ENCODE measurements at regions not wholly inside any gene's neighbourhood (a gene's known extent, or its start where the extent isn't known, plus 50 kb on each side); places are given as distances from the start of the nearest gene placed in this dataset.

GRCh38 chr7:52261057-52261456, 774.4 kb upstream of the POM121L12 start:
- dilution Hi-C loops (cut with HindIII; ENCODE audit: low sequenced_read_pairs, unreplicated experiment) (no loop called here), intact Hi-C loops (cut with micrococcal nuclease) (no loop called here), in situ Hi-C loops (cut with MboI; ENCODE audit: low sequenced_read_pairs) (no loop called here)
- no peak overlapping the region for H3K4me3 ChIP-seq (ENCODE audit: insufficient read depth, low read depth, low read length)
- H2AK5ac ChIP-seq (ENCODE audit: low read depth, low read length): no peak overlapping the region
- H4K20me1 ChIP-seq (ENCODE audit: insufficient read depth, low read length): no peaks in the 10 kb centered on the region
- H3K18ac ChIP-seq (ENCODE audit: low read depth, low read length): no peak overlapping the region
- no peaks in the 10 kb centered on the region for H3K9me1 ChIP-seq (ENCODE audit: insufficient read depth, low read length)
- H3K4me2 ChIP-seq (ENCODE audit: low read depth, low read length): no peak overlapping the region
- H2BK5ac ChIP-seq (ENCODE audit: low read depth, low read length, poor library complexity, severe bottlenecking): no peak overlapping the region
- no peaks in the 10 kb centered on the region for H3K36me3 ChIP-seq (ENCODE audit: control insufficient read depth, insufficient read depth, low read length)
- H2BK120ac ChIP-seq (ENCODE audit: low read depth, low read length): no peak overlapping the region
- no peak overlapping the region for H2BK15ac ChIP-seq (ENCODE audit: low read depth, low read length)
- no peaks in the 10 kb centered on the region for H3K27me3 ChIP-seq (ENCODE audit: control insufficient read depth, insufficient read depth, low read length)
- no peaks in the 10 kb centered on the region for H3K79me1 ChIP-seq (ENCODE audit: low read depth in 1 of 2, low read length in 2 of 2)
- no peak overlapping the region for H3K56ac ChIP-seq (ENCODE audit: extremely low read depth, insufficient read depth, low read length)
- H4K8ac ChIP-seq (ENCODE audit: low read depth in 2 of 2, low read length in 2 of 2): no peak overlapping the region
- H2AK9ac ChIP-seq (replicated peaks; ENCODE audit: low read depth, low read length, poor library complexity): no peak overlapping the region
- DNase-seq (no peak), ATAC-seq (ENCODE audit: low read depth) (no peak)
- H4K91ac ChIP-seq (ENCODE audit: insufficient read depth, low read depth, low read length): no peak overlapping the region
- no peak overlapping the region for H4K5ac ChIP-seq (ENCODE audit: low read depth, low read length)
- H3K4me1 ChIP-seq (ENCODE audit: control insufficient read depth, insufficient read depth, low read length): no peaks in the 10 kb centered on the region
- peaks cover 14% of the 10 kb centered on the region; the same call in 1 of the 2 replicates for H3K9me3 ChIP-seq (ENCODE audit: control insufficient read depth, insufficient read depth, low read length)
- POLR2A ChIA-PET (ENCODE audit: unreplicated experiment): no interaction called here
- no peak overlapping the region for H3K27ac ChIP-seq (ENCODE audit: insufficient read depth, low read length)
- TF ChIP-seq CHD1 (IDR thresholded peaks at IDR 0.05; ENCODE audit: low read depth, low read length) (no peak), MXI1 (IDR thresholded peaks at IDR 0.05; ENCODE audit: borderline replicate concordance, low read depth, low read length) (no peak), RAD21 (IDR thresholded peaks at IDR 0.05; ENCODE audit: low read length) (no peak), RCOR1 (IDR thresholded peaks at IDR 0.05; ENCODE audit: insufficient replicate concordance, low read length) (no peak)
- no peak overlapping the region for H2AFZ ChIP-seq (replicated peaks; ENCODE audit: low read length, poor library complexity)
- no peak overlapping the region for H3K4ac ChIP-seq (ENCODE audit: low read depth, low read length)
- no TSS peak for BruUV-seq (replicated peaks)
- no peak overlapping the region for H3K9ac ChIP-seq (ENCODE audit: low read depth, low read length)
- no CpG with 5 or more reads among the region's 6 CpGs for WGBS, 2 experiments (ENCODE audit: extremely low coverage in 2 of 2, insufficient read length in 1 of 2)
- H3K14ac ChIP-seq (replicated peaks; ENCODE audit: low read depth, low read length): no peak overlapping the region
- no peak overlapping the region for H2BK20ac ChIP-seq (ENCODE audit: low read depth, low read length)
- CTCF ChIA-PET: no interaction called here
- H3K23ac ChIP-seq (ENCODE audit: low read depth, low read length): no peak overlapping the region
